Activated T-cell treated with anti-CD3 and anti-CD28 coated beads for 24 hours (primary cell): ENCODE measurements at regions not wholly inside any gene's neighbourhood (a gene's known extent, or its start where the extent isn't known, plus 50 kb on each side); places are given as distances from the start of the nearest gene placed in this dataset.
A peak's percentile ranks its signal among the peaks of the same experiment; 100 is the strongest.
"Not testable (repeated sequence)": the region's sequence is repeated elsewhere in the genome, so short reads cannot be mapped to it uniquely, and the experiment has no call there.

Experiments
- DNase-seq: peaks from one replicate; pipeline ENCODE4 v3.0.0-alpha.2; 2020; ENCODE audit warnings: low read depth

DNA sequence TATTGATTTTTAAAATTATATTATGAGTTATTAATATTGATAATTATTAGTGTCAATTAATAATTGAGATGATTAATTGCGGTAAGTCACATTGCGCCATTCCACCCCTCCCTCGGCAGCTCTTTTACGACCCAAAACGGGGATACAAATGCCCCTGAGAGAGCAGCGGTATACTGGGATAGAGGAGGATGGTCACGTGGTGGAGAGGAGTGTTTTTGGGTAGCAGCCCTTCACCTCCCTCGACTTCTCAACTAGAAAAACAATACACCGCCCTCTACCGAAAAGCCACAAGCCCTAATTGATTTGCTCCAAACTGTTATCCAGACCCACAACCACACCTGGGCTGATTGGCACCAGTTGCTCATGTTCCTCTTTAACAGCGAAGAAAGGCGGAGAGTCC, 71.0 kb downstream of the DAPL1 start:
- not testable (repeated sequence) for DNase-seq

DNA sequence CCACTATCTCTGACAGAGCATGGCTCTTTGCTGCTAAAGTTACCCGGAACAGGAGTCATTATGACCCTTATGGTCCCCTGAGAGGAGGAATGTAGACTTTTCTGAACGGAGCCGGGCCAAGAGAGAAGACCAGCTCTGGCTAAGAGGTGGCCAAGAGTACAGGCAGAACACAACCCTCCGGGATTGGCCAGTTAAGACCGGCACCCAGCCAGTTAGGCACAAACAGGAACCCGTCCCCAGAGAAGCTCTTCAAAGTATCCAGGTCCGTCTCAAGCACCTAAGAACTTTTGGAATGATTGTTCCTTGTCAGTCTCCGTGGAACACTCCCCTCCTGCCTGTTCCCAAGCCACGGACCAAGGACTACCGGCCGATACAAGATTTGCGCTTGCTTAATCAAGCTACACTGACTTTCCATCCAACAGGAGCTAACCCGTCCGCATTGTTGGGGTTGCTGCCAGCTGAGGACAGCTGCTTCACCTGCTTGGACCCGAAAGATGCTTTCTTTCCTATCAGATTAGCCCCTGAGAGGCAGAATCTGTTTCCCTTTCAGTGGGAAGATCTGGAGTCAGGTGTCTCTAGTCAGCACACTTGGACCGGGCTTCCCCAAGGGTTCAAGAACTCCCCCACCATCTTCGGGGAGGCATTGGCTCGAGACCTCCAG, 72.5 kb downstream of the DAPL1 start:
- not testable (repeated sequence) for DNase-seq

DNA sequence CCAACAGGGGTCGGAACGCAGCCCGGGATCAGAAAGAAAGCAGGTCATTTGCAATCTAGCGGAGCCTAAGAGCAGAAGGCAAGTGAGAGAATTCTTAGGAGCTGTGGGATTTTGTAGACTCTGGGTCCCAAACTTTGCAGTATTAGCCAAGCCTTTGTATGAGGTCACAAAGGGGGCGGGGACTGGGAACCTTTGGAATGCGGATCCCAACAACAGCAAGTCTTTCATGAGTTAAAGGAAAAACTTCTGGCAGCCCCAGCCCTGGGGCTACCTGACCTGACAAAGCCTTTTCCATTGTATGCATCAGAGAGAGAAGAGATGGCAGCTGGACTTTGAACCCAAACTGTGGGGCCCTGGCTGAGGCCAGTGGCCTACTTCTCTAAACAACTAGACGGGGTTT, 73.3 kb downstream of the DAPL1 start:
- DNase-seq, result not testable (repeated sequence)

DNA sequence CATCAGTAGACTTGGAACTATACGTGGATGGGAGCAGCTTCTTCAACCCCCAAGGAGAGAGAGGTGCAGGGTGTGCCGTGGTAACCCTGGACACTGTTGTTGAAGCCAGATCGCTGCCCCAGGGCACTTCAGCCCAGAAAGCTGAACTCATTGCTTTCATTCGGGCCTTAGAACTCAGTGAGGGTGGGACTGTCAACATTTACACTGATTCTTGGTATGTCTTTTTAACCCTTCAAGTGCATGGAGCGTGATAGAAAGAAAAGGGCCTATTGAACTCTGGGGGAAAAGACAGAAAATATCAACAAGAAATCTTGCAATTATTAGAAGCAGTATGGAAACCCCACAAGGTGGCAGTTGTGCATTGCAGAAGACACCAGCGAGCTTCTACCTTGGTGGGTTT, 74.0 kb downstream of the DAPL1 start:
- not testable (repeated sequence) for DNase-seq

DNA sequence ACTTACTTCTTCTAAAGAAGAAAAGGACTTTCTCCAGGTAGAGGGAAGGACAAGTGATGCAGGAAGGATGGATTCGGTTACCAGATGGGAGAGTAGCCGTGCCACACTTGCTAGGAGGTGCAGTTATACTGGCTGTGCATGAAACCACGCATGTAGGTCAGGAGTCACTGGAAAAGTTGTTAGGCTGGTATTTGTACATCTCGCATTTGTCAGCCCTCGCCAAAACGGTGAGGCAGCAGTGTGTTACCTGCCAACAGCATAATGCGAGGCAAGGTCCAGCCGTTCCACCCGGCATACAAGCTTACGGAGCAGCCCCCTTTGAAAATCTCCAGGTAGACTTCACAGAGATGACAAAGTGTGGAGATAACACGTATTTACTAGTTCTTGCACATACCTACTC, 74.5 kb downstream of the DAPL1 start:
- not testable (repeated sequence) for DNase-seq

DNA sequence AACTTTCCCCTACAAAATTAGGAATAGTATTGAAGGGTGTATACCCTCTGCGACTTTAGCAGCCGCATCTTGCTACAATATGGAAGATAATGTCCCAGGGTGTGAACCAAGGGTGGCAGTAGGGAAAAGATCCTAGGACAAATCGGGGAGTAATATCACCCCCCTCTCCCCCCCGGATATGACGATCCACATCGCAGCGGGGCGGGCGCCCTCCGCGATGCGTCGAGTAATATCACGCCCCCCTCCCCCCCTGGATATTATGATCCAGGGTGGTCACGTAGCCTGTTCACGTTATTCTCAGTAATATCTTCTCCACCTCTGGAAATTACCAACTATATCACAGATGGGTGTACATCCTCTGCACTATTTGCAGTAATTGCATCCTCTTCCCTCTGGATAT, 82.9 kb downstream of the DAPL1 start:
- DNase-seq, result no peak

DNA sequence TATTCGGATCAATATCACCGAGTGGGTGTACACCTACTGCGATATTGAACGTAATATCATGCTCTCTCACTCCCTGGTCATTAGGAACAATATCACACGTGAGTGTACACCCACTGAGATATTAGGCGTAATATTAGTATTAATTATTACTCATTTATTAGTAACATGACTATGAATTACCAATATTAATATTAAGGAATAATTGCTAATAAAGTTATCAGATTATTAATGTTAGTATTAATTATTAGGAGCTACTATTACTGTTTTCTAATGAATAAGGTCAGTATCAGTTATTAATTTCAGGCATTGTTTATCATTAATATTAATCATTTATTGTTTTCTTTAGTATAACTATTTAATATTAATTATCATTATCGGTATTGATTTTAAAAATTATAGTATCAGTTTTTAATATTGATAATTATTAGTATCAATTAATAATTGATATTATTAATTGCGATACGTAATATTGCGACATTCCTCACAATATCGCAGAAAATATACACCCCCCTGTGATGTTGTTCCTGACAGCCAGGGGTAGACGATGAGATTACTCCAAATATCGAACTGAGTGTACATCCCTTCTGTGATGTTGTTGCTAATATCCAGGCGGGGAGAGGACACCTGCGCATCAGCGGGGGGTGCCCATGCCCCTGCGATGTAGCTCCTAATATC, 84.2 kb downstream of the DAPL1 start:
- no peak for DNase-seq

DNA sequence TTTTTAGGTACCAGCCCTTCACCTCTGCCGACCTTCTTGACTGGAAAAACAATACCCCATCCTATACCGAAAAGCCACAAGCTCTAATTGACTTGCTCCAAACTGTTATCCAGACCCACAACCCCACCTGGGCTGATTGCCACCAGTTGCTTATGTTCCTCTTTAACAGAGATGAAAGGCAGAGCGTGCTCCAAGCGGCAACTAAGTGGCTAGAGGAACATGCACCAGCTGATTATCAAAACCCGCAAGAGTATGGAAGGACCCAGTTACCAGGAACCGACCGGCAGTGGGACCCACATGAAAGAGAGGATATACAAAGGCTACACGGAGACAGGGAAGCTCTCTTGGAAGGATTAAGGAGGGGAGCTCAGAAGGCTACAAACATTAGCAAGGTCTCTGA, 86.1 kb upstream of the TANC1 start:
- DNase-seq, result no peak

DNA sequence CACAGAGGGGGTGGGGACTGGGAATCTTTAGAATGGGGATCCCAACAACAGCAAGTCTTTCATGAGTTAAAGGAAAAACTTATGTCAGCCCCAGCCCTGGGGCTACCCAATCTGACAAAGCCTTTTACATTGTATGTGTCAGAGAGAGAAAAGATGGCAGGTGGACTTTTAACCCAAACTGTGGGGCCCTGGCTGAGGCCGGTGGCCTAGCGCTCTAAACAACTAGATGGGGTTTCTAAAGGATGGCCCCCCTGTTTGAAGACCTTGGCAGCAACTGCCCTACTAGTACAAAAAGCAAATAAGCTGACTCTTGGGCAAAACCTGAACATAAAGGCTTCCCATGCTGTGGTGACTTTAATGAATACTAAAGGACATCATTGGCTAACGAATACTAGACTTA, 83.9 kb upstream of the TANC1 start:
- not testable (repeated sequence) for DNase-seq

DNA sequence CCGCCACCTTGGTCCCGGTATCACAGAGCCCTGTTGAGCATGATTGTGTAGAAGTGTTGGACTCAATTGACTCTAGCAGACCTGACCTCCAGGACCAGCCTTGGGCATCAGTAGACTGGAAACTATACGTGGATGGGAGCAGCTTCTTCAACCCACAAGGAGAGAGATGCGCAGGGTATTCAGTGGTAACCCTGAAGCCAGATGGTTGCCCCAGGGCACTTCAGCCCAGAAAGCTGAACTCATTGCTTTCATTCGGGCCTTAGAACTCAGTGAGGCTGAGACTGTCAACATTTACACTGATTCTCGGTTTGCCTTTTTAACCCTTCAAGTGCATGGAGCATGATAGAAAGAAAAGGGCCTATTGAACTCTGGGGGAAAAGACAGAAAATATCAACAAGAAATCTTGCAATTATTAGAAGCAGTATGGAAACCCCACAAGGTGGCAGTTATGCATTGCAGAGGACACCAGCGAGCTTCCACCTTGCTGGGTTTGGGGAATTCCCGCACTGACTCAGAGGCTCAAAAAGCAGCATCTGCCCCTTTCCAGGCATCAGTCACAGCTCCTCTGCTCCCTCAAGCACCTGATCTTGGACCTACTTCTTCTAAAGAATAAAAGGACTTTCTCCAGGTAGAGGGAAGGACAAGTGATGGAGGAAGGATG, 83.3 kb upstream of the TANC1 start:
- DNase-seq, result peak; percentile 6

DNA sequence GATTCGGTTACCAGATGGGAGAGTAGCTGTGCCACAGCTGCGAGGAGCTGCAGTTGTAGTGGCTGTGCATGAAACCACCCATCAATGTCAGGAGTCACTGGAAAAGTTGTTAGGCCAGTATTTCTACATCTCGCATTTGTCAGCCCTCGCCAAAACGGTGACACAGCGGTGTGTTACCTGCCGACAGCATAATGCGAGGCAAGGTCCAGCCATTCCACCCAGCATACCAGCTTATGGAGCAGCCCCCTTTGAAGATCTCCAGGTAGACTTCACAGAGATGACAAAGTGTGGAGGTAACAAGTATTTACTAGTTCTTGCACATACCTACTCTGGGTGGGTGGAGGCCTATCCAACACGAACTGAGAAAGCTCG, 82.8 kb upstream of the TANC1 start:
- DNase-seq, result not testable (repeated sequence)

DNA sequence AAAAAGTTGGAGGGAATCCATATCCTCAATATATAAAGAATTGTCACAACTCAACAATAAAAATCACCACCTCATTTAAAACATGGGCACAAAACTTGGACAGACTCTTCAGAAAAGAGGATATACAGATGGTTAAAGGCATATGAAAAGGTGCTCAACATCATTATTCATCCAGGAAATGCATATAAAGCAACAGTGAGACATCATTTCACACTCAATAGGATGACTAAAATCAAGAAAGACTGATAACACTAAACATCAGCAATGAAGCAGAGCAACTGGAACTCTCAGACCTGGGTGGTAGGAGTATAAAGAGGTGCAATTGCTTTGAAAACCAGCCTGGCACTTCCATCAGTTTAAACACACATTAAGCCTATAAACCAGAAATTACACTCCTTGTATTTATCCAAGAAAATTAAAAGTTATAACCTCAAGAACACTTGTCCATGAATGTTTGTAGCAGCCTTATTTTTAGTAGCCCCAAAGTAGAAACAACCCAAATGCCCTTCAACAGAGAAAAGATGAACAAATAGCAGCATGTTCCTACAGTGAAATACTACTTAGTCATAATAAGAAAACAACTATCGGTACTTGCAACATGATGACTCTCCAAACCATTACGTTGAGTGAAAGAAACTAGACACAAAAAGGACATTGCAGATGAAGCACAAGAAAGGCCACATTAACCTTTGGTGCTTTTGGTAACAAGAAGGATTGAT, 79.1 kb upstream of the TANC1 start:
- no peak for DNase-seq

DNA sequence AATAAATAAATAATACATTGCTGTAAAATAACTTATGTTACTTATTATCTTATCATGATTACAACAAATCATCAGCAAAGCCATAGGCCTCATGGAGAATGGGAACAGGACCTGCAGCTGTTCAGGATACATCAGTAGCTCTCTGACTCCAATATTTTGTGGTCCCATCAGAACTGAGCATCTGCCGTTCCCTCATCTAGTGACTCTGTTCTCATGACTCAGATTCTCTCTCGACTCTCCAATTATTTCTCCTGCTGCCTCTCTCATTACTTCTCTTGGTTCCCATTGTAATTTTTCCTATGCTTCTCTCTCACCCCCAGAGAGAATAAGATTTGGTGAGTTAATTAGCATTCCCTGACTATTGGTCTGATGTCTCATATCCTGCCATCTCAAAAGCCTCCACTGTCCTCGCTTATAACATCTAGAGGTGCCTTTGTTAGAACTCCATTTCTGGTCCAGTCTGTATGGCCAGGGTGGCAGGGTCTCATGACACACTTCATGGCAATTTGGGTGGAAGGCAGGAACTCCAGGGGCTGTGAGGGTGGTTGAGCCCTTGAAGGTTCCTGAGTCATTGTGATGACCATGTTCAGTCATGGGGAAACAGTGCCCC, 78.0 kb upstream of the TANC1 start:
- no peak for DNase-seq

DNA sequence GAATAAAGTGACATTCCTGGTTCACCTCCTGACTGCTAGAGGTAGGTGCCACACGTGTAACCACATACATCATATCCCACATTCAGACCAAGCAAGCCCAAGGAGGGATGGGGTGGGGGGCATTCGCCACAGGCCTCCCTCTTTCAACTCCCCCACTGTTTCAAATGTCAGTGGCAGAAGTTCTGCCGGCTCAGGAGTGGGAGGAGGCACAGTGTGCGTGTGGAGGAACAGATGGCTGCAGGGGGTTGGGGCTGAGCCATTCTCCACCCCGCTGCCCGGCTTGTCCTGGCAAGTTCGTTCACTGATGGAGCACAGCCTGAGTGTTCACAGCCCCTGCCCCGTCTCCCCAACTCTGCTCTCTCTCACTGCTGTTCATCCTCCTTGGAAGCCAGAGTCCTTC, 75.4 kb upstream of the TANC1 start:
- DNase-seq, result no peak

DNA sequence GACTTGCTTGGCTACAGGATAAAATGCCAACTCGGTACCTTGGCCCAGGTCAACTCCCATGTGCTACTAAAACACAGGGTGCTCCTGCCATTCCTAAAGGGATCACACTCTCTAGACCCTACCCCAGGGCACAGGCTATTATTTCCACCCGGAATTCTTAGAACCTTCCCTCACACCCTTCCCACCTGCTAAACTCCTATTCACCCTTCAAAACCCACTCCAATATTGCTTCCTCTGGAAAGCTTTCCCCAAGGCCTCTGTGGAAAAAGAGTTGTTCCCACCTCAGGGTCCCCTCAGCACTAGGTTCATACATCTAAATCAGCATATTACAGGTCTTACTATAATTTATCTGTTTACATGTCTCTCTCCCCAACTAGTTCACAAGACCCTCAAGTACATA, 75.0 kb upstream of the TANC1 start:
- DNase-seq, result no peak

DNA sequence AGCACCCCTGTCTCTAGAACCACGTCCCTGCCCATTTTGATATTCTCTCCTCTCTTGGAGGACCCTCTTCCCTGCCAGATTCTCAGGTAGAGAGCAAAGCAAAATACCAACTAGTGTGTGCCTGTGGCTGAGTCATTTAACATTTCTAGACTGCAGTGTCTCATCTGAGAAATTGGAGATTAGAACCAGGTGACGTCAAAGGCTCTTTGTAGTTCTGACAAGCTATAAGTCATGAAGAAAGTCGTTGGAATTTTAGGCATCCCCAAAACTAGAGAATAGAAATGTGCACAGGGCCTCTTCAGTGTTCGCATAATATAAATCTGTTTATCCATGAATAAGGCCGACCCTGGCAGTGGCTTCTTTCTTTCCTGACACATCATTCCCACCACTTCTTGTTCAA, 74.4 kb upstream of the TANC1 start:
- no peak for DNase-seq

DNA sequence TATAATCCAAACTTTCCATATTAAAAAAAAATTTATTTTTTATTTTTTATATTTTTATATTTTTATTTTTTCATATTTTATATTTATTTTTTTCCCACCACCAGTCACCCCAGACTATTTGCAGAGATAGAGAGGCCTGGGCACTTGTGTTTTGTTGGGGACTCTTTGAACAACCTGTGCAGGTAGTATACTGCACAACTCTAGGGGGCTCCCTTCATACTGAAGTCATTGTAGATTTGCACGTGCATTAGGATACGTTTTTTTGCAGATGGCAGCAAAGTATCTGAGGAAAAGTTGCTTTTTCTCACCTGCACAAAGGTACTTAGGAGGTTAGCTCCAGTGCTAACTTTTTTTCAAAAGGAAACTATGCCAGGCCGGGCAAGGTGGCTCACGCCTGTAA, 73.9 kb upstream of the TANC1 start:
- DNase-seq, result no peak

DNA sequence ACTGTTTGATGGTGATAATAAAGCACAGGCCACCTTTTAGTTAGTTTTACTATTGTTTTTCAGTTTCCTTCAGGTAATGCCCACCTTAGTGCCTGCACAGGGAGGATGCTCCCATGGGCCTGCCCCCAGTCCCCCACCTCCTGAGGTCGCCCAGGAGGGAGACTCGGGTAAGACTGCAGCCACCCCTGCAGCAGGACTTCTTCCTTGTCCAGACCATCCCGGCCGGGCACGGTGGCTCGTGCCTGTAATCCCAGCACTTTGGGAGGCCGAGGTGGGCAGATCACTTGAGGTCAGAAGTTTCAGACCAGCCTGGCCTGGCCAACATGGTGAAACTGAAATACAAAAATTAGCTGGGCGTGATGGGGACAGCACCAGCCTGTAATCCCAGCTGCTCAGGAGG, 68.1 kb upstream of the TANC1 start:
- DNase-seq, result no peak

DNA sequence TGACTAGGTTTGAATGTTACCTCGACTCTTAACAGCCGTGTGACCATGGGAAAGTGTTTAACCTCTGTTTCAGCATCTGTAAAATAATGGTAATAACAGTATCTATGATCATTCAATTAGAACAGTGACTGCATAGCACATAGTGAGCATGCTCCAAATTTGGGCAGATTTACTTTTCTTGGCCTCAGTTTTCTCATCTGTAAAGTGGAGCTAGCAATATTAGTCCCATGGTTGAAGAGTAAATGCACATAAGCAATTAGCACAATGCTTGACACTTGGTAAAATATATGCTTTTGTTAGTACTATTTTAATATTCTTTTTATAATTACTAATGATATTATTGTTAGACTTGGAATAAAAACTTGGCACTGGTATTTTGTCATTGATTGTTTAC, 66.4 kb upstream of the TANC1 start:
- no peak for DNase-seq

DNA sequence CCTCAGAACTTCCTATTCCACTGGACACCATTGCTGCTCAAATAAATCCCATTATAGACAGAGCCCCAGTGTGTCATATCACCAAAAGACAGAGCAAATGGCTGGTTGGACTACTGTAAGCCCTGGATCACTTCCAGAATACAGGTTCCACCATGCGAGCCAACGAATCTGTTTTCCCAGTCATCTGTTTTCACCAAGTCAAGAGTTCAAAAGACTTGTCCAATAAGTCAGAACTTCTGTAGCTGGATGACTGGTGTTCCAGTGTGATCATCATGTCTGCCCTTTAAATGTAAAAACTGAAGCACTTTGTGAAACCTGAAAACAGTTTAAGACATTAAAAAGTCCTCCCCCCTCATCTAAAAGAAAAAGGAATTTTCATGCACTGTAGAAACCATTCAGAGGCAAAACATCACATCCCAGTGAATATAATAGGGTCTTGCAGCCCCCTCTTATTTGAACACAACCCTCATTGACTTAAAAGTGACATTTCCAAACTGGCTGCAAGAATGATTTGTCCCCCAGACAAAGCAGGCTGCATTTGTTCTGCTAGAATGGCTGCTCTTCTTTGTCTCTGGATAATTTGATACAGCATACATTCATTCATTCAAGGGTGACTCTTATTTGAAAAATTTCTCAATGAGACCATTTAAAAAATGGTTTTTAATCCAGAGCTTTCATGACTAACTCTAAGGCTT, 64.6 kb upstream of the TANC1 start:
- no peak for DNase-seq

DNA sequence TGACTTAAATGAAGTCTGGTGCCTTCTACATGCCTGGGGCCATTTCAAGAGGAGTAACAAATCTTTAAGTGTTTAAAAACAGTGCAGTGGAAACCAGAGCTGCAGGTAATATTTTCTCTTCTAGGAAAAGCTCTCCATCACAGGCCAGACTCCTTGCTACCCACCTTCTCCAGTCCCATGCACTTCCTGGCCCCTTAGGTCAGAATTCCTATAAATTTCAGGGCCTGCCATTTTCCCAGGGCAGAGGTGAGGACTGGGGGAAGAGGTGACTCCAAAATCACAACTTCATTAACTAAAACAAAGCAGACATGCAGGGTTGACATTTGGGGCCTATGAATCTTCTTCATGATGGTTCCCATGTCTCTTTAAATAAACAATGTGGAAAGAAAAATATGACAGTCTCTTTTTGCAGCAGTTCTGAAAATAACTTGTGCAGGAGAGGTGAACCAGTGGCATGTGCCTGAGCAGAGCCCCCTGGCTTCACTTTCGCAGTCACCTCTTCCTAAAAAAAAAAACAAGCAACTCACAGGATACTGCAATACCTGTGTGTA, 63.7 kb upstream of the TANC1 start:
- no peak for DNase-seq

DNA sequence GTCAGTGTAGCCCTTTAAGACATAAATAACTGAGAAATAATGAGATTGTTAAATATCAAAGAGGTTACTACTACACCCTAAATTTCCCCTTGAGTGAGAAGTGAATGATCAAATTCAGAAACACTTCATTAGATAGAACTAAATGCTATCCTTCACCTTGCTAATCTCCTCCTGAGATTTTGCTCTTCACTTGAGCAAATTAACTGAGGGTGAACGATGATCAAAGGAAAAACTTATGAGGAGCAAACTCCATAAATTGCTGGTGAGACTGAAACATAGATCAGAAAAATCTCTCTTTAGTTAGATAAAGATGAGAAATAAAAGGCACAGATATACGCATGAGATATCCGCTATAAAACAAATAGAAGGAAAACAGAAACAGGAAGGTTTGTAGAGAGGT, 63.1 kb upstream of the TANC1 start:
- DNase-seq, result no peak
